Right ventricle myocardium inferior (tissue), 1 donor: ENCODE measurements at regions not wholly inside any gene's neighbourhood (a gene's known extent, or its start where the extent isn't known, plus 50 kb on each side); places are given as distances from the start of the nearest gene placed in this dataset.
A peak's percentile ranks its signal among the peaks of the same experiment; 100 is the strongest.

Experiments used
- ATAC-seq: fragments of 200-7000 bp; cut with Tn5 transposase; one replicate; pipeline ENCODE4 v1.9.1; 2020; ENCODE audit warnings: mild to moderate bottlenecking, moderate library complexity
- DNase-seq: peaks from one replicate; pipeline ENCODE4 v3.0.0; 2021; ENCODE audit errors: missing footprints
- intact Hi-C: fragments of 100-400 bp; cut with DNase I; formaldehyde crosslinking; loops from one replicate; pipeline ENCODE4 v1.11.0; 2022
- donor health status: DM: no; HTN: yes; CAD: no; lungs with severe emphysema.

DNA sequence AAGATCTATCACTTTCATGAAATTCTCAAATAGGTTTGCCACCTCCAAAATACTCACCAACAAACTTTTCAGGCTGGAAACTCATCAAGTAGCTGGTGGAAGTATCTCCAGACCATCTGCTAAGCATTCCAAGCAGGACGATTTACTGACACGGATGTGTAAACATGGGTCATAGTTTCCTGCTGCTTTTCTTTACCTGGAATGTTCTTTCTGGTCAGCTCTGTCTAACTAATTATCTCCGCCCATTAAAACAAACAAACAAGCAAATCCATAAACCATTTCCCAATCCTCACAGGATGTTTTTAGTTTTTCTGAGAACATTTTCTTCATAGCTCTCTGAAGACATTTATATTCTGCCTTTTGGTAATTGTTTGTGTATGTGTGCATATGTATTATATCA lies 397.0 kb downstream of the METTL15 start:
- ATAC-seq: no peak
- intact Hi-C loops: no loop called here

DNA sequence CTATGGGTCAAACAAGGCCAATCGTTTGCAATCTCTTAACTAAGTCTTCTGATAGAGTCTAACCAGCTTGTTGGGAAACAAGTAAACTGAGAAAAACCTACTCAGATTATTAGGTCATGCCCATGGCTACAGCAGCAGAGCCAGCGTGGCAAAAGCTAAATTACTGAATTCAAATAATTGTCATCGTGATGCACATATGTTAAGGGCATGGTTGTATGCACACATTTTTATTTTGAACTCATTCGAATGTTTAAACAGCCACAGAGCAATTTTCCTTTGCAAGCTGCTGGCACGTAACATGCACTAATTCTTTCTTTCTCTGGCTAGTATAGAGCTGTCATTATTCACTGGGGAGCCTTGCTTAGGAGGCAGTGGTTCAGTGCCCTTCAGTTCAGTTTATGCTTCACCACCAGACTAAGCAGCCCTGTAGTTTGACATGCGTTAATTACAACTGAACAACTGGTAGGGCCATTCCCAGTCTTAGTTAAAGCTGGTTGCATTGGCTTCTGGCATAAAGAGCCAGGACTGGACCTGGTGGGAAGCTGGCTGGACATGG lies 396.4 kb downstream of the METTL15 start:
- ATAC-seq (no peak), DNase-seq (no peak)
- intact Hi-C loops: no loop called here

More for the DNA sequence above, 397.0 kb downstream of the METTL15 start:
- DNase-seq: no peak

DNA sequence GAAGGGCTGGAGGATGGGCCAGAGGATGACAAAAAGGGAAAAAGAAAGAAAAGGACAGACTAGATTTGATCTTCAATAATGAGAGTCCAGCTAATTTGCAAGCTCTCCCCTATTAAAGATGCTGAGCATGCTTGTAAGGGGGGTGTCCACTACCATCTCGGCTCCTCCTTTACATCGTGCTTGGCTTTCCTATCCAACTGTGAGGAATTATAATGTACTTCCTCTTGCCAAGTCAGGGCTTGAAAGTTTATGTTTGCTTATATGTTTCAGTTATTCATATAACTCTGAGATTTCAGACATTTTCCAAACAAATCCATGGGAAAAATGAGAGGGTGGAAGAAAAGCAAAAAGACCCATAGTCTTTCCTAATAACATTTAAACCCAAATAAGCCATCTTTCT lies 387.1 kb downstream of the METTL15 start:
- DNase-seq (no peak), ATAC-seq (no peak)
- intact Hi-C loops: no loop called here

DNA sequence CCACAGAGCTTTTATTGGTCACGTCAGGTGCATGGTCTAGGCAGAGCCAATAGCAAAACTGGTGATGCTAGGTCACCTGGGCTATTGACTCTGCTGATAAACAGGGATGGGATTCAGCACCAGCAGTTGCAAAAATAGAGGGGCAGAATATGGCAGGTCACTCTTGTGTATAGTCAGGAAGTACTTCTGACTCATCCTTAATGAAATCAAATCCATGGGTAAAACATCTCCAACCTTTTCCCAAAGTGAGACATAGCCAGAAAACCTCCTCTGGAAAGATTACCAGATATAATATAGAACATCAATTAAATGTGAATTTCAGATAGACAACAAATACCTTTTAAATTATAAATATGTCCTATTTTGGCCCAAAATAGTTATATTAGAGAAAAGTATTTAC lies 383.2 kb downstream of the METTL15 start:
- ATAC-seq (no peak), DNase-seq (no peak)
- intact Hi-C loops: no loop called here

DNA sequence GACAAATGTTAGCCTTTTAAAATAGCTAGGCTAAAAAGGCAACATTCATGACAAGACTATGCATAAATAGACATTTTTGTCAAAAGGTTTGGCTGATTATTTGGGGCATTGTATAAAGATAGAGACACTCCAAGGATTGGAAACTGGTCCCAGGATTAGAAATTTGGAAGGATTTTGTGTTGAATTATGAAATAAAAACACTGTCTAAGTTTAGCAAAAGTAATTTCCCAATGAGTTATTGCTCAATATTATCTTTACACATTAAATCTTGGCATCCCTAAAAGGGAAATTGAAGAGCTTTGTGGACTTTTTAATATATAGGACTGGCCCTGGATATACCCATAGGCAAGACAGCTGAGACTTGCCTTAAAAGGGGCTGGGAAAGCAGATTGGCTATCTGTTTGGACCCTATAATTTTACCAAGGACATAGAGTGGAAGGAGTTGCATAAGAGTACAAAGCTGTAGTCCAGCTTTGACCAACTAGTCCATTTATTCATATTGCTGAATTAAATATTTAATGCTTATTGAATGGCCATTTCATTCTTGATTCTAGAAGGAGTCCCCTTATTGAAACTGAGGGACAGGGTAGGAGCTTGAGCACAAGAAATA lies 382.7 kb downstream of the METTL15 start:
- intact Hi-C loops: no loop called here
- DNase-seq (no peak), ATAC-seq (no peak)

DNA sequence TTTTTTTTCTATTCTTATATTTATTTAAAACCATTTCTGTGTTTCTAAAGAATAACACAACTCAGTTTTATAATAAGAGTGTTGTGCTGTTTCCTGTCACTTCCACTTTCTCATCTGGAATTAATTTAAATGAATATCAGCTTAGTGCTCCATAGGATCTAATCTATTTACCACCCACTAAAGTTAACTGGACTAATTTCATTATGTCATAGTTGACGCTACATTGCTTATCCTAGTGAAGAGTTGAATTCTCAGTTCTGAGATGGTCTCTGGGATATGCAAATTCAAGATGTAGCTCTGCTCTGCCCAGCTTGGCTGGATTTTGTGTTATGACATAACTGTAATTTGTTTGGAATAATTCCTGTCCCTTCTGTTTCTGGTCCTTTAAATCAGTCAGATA lies 380.1 kb downstream of the METTL15 start:
- DNase-seq (no peak), ATAC-seq (no peak)
- intact Hi-C loops: no loop called here

DNA sequence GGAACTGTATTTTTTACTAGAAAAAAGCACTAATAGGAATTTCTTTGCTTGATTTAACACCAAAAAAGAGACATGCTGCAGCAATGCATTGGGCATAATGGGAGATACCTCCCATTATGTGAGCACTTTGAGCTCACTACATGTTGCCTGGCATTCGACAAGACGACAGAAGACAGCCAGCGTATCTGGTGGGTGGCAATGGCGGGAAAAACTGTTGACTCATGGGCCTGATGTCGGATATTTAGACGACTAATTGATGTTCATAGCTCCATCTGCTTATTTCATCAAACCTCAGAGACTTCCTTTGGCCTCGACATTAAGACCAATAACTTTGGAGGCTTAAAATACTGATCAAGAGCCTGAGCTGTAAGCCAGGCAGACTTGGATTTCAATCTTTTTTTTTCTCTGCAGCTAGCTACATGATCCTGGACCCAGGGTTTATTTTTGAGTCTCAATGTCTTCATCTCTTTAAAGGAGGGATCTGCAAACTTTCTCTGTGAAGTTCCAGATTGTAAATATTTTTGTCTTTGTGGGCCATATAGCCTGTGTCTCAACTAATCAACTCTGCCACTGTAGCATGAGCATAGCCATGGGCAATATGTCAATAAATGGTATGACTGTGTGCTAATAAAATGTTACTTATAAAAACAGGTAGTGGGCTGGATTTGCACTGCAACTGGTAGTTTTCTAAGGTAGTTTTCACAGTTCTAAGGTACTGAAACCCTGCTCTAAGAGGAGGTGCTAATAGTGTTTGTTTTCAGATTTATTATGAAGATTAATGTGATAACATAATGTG lies 375.1 kb downstream of the METTL15 start:
- ATAC-seq: no peak
- no peak for DNase-seq
- intact Hi-C loops: no loop called here

DNA sequence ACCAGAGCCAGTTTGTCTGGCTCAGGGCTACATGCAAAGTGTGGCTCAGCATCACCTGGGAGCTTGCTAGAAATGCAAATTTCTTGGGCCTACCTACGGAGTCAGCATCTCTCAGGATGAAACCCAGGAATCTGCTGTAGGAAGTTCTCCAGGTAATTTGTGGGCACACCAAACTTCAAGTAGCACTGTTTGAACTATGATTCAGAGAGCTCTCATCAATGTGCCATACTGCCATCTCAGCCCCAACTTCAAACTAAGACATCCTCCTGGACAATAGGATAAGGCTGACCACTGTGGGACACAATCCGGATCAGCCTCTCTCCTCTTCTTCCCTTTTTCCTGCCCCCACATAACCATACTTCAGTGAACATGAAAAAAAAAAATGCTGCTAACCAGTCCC lies 374.5 kb downstream of the METTL15 start:
- no peak for ATAC-seq
- intact Hi-C loops: no loop called here
- DNase-seq: no peak

DNA sequence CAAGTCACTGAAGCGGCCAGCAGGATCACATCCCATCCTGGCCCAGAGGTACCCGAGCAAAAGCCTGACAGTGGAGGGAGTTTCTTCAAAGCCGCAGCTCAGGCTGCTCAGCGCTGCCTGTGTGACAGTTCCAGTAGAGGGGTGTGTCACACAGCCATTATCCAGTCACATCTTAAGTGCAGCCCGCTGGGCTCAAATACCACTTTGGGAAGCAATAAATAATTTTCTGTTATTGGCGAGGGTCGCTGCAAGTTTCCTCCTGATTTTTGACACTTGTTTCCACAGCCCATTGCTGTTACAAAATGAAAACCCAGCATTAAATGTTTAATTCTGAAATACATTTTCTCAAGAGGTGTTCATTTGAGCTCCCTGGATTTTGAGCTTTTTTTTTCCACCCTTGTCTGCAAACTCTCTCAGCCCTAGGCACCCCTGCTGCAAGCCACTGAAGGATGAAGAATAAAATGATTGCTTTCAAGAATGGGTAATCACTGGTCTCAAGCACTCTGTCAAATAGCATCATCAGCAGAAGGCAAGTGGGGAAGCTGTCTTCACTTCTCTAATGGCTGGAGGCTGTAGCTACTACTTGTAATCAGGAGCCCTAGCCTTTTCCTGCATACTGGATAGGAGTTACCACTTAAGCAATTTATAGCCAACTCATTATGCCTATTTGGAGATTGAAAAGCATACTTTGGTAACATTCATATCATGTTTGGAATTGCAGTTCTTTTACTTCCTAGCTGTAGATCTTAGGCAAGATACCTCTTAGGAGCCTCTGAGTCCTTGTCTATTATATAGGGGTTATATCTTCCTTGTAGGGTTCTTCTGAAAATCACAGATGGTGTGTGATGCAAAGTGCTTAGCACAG lies 373.7 kb downstream of the METTL15 start:
- ATAC-seq (no peak), DNase-seq (no peak)
- intact Hi-C loops: no loop called here

DNA sequence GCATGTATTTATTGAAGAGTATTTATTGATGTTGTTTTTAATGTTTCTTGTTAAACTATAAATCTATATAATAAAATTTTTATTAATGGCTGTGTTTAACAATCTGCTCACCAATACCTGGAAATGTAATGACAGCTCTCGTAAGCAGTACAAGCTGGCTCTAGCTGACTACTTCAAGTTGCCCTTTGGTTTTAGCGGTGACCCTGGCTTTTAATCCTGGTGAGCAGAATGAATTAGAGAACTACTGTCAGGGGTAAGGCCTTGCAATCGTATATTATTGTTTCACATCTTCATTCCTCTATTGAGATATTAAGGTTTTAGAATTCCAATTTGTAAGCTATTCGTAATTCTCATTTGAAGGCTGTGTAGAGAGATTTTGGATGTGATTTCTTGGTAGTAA lies 372.2 kb downstream of the METTL15 start:
- ATAC-seq (no peak), DNase-seq (no peak)

DNA sequence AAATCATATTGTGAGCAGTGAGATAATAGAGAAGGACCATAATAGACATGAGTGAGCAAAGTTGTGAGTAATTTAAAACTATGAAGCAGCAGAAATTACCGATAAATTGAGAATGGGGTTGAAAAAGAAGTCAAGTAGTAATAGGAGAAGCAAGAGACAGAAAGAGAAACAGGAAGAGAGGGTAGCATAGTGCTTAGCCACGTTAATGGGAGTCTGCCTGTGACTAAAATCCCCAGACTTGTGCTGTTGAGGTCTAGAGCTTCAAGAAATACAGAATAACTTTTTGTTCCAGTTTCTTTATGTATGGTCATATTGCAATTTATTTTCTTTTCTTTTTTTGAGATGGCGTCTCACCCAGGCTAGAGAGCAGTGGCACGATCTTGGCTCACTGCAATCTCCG lies 368.7 kb downstream of the METTL15 start:
- intact Hi-C loops: loop anchor here (10.0 kb wide), 1 partner anchor 112 kb away; no protein-coding TSS in a partner anchor
- DNase-seq (no peak), ATAC-seq (no peak)

More for the DNA sequence above, 372.2 kb downstream of the METTL15 start:
- intact Hi-C loops: no loop called here

DNA sequence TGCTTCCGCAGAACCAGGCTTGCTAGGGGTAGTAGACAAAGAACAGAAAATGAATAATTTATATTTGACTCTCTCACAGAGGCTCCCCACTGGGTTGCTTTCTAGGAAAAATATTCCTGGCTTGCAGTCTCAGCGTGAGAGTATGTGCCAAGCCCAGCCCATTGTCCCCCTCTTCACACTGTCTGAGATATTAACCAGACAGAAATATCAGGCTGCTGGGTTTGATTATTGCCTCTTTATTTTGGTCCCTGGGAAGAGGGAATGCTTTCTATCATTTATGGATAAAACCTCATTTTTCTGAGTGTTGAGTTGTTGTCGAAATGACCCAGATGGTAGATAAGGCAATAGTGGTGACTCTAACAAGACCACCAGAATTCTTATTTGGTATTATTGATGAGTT lies 367.9 kb downstream of the METTL15 start:
- DNase-seq: no peak
- peak; percentile 84 for ATAC-seq
- intact Hi-C loops: loop anchor here (10.0 kb wide), 1 partner anchor 111 kb away; no protein-coding TSS in a partner anchor

DNA sequence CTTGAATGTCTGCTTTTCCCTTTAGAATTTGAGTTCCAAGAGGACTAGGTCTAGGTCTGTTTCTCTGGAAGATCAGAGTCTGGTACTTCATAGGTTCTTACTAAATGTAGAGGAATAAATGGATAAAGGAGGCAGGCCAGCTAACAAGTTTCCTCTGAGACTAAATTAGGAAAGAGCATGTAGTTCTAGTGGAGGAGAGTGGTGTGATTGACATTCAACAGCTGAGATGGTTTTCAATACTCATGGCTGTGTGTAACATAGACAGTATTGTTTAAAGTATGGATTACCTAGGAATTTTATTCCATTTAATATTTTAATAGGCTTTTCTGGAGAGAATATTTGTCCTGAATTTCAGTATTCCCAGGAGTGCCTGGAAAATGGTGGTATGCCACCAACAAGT lies 364.7 kb downstream of the METTL15 start:
- intact Hi-C loops: loop anchor here (10.0 kb wide), 1 partner anchor 108 kb away; no protein-coding TSS in a partner anchor
- no peak for DNase-seq
- ATAC-seq: no peak

DNA sequence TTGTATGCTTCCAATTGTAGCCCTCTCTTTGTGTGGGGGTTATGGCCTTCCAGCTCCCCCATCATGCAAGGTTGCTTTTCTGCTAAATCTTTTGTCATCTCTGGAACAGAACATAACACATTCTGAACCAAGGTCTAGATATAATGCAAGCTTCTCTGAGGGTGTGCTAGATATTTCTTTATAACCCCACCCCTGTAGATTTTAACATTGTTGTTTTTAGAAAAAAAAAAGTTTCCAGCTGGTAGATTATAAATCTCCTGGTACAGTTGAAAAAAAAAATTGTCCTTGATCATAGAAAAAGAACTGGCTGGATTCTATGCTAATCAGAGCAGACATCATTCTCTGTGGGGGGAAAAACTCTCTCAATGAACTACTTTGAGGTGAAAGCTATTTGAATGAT lies 363.3 kb downstream of the METTL15 start:
- ATAC-seq (no peak), DNase-seq (no peak)
- intact Hi-C loops: loop anchor here (10.0 kb wide), 1 partner anchor 107 kb away; no protein-coding TSS in a partner anchor

DNA sequence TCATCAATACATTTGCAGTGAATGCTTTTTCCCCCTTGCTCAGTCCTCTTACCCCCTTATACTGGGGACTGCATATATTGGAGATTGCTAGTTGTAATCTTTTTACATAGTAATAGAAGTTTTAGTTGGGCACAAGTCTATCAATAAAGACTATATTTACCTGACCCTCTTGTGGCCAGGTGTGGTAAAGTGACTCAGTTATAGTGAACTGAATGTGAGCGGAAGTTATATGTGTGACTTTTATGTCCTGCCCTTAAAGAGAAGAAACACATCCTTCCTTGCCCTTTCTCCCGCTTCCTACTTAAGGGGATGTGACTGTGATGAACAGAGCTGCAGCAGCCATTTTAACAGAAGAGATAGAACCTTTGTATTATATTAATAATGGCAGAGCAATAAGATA lies 362.0 kb downstream of the METTL15 start:
- DNase-seq (no peak), ATAC-seq (no peak)
- intact Hi-C loops: loop anchor here (10.0 kb wide), 1 partner anchor 105 kb away; no protein-coding TSS in a partner anchor

DNA sequence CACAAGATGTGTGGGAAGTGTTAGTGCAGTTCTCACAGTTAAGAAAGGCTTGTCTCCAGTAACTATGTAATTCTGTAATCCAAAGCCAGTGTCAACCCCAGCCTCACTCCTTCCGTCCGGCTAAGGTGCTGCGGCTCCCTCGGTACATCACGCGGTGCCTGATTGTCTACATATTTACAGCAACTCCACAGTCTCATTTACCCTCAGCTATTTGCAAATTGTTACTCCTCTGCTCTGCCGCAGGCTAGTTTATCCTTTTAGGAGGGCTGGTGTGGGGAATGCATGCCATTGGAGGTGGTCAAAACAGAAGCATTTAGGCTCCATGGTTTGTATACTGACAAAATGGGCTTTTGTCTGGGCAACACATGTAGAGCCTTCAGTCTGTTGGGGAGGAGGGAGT lies 358.3 kb downstream of the METTL15 start:
- intact Hi-C loops: no loop called here
- no peak for DNase-seq
- no peak for ATAC-seq

DNA sequence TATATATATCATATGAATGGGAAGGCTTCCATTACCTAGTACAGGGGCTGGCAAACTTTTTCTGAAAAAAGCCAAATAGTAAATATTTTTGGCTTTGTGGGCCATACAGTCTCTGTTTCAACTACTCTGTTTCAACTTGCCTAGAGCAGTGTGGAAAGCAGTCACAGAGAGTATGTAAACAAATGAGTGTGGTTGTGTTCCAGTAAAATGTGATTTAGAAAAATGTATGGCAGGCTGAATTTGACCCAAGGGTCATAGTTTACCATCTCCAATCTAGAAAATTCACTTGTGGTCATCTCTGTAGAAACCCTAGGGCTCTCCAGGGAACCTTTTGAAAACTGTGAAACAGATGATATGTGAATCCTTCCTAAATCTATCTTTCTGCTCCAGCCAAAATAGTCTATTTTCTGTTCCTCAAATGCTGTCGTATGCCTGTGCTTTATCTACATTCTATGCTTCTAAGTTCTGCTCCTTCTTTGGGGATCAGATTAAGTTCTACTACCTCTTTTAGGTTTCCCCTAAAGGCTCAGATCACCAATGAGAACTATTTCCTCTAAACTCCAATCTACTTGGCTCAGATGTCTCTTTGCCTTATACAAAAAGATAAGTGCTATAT lies 356.2 kb downstream of the METTL15 start:
- DNase-seq (no peak), ATAC-seq (no peak)
- intact Hi-C loops: no loop called here

DNA sequence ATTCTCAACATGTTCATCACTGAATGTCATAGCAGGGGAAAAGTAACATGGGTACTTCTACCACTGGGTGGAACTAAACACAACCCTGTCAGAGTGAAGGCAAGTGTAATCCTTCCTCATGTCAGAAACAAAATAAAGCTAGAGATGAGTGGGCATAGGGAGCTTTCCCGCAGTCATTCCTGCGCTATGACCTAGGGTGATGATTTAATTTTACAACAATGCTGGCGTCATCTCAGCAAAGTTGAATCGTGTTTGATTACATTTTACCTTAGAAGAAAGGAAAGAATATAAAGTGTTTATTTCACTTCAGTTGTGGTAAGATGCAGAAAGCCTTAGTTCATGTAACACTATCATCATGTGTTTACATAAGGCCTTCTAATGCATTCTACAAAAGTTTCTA lies 355.6 kb downstream of the METTL15 start:
- intact Hi-C loops: no loop called here
- DNase-seq (no peak), ATAC-seq (no peak)

DNA sequence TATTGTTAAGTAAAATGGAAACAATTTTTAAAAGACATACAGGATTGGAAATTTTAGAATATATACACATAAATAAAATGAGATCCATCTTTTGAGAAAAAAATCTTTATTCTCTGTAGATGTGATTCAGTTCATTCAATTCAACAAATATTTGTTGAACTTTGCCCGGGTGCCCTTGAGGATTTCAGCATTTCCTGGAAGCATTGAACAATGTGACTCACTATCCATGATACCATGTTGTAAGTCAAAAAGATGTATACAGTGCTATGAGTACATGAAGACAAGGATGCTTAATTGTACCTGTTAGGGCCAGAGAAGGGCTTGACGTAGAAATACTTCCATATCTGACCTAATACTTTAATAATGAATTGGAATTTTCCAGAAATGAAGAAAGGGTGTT lies 353.7 kb downstream of the METTL15 start:
- no peak for ATAC-seq
- DNase-seq: no peak
- intact Hi-C loops: no loop called here
